RWPE2 (cell line): ENCODE measurements at regions not wholly inside any gene's neighbourhood (a gene's known extent, or its start where the extent isn't known, plus 50 kb on each side); places are given as distances from the start of the nearest gene placed in this dataset.

Experiments used
- ATAC-seq: fragments of 200-7000 bp; cut with Tn5 transposase; 3 replicates; pipeline ENCODE4 v1.9.1; 2021; ENCODE audit warnings: low read depth
- DNase-seq: peaks from one replicate; pipeline ENCODE4 v3.0.0-alpha.2; 2020; ENCODE audit warnings: low spot score
- H3K27ac ChIP-seq: fragments of 450-650 bp; 2 replicates; pipeline ENCODE4 v1.5.1; 2017; ENCODE audit warnings: mild to moderate bottlenecking; ENCODE audit not compliant: poor library complexity, severe bottlenecking
- H3K27me3 ChIP-seq: fragments of 250-450 bp; sonication (Bioruptor Pico); 2 replicates; pipeline ENCODE4 v1.5.1; 2021; ENCODE audit warnings: mild to moderate bottlenecking, moderate library complexity; ENCODE audit not compliant: insufficient read depth, poor library complexity, severe bottlenecking
- H3K36me3 ChIP-seq: fragments of 250-450 bp; sonication (Bioruptor Pico); 2 replicates; pipeline ENCODE4 v1.5.1; 2020; ENCODE audit warnings: low read depth, mild to moderate bottlenecking, moderate library complexity
- H3K4me1 ChIP-seq: fragments of 250-450 bp; sonication (Bioruptor Pico); 2 replicates; pipeline ENCODE4 v1.5.1; 2021; ENCODE audit warnings: mild to moderate bottlenecking, moderate library complexity; ENCODE audit not compliant: insufficient read depth, poor library complexity, severe bottlenecking
- H3K4me3 ChIP-seq: fragments of 250-450 bp; sonication (Bioruptor Pico); 2 replicates; pipeline ENCODE4 v1.5.1; 2021; ENCODE audit warnings: mild to moderate bottlenecking, moderate library complexity; ENCODE audit not compliant: severe bottlenecking
- H3K9me3 ChIP-seq: fragments of 250-450 bp; sonication (Bioruptor Pico); 2 replicates; pipeline ENCODE4 v1.5.1; 2021; ENCODE audit warnings: mild to moderate bottlenecking, moderate library complexity; ENCODE audit not compliant: severe bottlenecking
- TF ChIP-seq, protein P1 (sequence below): fragments of 450-650 bp; IDR thresholded peaks from one replicate; pipeline ENCODE4 v1.5.1; 2017; ENCODE audit warnings: mild to moderate bottlenecking, moderate library complexity; ENCODE audit not compliant: poor library complexity, severe bottlenecking

DNA sequence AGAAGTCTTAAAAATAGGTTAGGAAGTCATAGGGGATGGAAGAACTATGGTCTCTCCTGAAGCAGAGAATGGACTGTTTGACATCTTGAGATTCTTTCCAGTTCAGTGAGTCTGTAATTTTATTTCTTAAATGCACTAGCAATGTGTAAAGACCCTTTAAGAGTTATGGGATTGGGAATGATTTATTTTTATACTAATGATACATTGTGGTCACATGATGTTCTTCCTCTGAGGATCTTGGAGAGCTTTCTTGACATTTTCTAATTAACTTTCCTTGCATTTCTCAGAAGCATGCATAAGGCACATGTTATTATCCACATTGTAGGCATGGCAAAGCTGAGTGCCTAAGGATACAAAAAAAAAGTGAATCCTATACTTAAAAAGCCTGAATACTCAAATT, 507.6 kb upstream of the NRSN1 start:
- no peaks in the 10 kb centered on the region for H3K36me3 ChIP-seq
- ATAC-seq: no peak
- H3K27ac ChIP-seq: no peak overlapping the region
- H3K4me1 ChIP-seq: no peaks in the 10 kb centered on the region
- DNase-seq: no peak
- TF ChIP-seq, protein P1, sequence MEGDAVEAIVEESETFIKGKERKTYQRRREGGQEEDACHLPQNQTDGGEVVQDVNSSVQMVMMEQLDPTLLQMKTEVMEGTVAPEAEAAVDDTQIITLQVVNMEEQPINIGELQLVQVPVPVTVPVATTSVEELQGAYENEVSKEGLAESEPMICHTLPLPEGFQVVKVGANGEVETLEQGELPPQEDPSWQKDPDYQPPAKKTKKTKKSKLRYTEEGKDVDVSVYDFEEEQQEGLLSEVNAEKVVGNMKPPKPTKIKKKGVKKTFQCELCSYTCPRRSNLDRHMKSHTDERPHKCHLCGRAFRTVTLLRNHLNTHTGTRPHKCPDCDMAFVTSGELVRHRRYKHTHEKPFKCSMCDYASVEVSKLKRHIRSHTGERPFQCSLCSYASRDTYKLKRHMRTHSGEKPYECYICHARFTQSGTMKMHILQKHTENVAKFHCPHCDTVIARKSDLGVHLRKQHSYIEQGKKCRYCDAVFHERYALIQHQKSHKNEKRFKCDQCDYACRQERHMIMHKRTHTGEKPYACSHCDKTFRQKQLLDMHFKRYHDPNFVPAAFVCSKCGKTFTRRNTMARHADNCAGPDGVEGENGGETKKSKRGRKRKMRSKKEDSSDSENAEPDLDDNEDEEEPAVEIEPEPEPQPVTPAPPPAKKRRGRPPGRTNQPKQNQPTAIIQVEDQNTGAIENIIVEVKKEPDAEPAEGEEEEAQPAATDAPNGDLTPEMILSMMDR: no peak
- no peaks in the 10 kb centered on the region for H3K27me3 ChIP-seq
- no peaks in the 10 kb centered on the region for H3K9me3 ChIP-seq
- H3K4me3 ChIP-seq: no peak overlapping the region

DNA sequence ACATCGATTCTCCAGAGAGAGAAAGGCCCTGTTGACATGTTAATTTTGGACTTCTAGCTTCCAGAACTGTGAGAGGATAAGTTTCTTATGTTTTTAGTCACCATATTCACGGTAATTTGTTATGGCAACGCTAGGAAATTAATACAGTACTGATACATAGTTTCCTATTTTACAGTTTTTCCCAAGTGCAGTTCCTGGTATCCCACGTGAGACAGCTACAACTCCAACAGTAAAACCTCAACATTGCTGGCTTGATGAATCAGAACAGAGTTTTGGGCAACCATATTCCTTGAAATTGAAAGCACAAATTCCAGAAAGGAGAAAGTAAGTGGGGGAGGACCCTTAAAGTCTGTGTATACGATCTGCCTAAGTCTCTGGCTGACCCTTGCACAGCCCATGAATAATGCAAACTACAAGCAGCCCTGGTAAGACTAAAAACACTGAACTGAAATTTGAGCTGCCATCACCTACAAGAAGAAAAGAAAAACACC, 505.1 kb upstream of the NRSN1 start:
- no peaks in the 10 kb centered on the region for H3K27me3 ChIP-seq
- H3K4me1 ChIP-seq: no peaks in the 10 kb centered on the region
- ATAC-seq (no peak), DNase-seq (no peak)
- no peaks in the 10 kb centered on the region for H3K36me3 ChIP-seq
- H3K27ac ChIP-seq: no peak overlapping the region
- no peaks in the 10 kb centered on the region for H3K9me3 ChIP-seq
- TF ChIP-seq, protein P1: no peak
- no peak overlapping the region for H3K4me3 ChIP-seq

DNA sequence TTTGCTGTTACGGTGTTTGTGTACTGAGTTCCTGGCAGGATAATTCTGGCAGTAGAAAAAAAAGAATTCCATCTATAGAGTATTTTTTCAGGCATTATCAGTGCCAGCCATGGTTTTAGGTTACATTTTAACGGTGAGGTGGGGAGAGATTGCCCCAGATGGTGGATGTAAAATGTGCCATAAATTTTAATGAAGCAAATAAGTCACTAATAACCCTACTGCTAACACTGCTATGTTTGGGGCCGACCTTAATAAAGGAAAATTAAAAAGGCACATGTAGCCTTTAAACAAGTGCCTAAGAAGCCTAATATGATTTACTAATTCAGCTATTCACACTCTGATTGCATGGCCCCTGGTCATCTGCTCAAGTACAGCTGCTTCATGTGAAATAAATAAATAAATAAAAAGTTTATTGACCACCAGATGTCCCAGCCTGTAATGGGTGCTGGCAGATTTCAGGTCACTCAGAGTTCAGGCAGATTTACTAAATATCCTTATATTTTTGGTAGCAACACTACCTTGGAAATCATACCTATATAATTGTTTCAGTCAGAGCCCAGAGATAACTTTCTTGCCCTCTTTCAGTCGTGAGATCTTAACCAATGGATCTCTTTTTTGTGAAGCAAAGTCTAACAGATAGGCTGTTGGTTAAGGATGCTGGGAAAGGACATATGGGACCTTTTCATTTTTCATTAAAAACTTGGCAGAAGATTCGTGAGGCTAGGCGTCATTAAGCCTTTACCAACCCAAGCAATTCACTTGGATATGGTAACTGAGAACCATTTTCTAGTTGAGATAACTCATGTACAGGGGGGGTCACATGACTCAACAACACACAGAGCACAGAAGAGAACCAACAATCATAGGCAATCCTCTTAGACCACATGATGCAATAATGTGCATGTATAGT, 495.0 kb upstream of the NRSN1 start:
- TF ChIP-seq, protein P1: no peak
- no peaks in the 10 kb centered on the region for H3K36me3 ChIP-seq
- ATAC-seq: no peak
- H3K27me3 ChIP-seq: no peaks in the 10 kb centered on the region
- DNase-seq: no peak
- H3K9me3 ChIP-seq: no peaks in the 10 kb centered on the region
- no peaks in the 10 kb centered on the region for H3K4me1 ChIP-seq
- H3K4me3 ChIP-seq: no peak overlapping the region
- H3K27ac ChIP-seq: no peak overlapping the region

DNA sequence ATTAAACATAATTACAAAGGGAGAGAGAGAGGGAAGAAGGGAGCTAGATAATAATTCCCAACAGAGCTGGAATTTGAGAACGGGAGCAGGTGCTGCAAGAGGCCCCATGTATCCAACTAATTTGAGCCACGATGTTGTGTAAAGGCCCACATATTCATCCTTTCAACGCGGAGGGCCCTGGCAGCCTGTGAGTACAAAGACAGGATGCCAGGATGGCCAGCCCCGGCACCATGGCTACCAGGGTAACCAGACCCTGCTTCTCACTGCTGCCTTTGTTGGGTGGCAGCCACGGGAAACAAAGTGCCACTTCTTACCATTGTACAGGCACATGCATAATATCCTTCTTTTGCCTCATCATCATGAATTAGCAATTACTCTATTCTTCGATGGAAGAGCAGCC, 492.0 kb upstream of the NRSN1 start:
- no peak for ATAC-seq
- H3K27me3 ChIP-seq: no peaks in the 10 kb centered on the region
- no peaks in the 10 kb centered on the region for H3K4me1 ChIP-seq
- DNase-seq: no peak
- no peak overlapping the region for H3K27ac ChIP-seq
- no peaks in the 10 kb centered on the region for H3K9me3 ChIP-seq
- H3K4me3 ChIP-seq: no peak overlapping the region
- TF ChIP-seq, protein P1: no peak
- H3K36me3 ChIP-seq: no peaks in the 10 kb centered on the region

DNA sequence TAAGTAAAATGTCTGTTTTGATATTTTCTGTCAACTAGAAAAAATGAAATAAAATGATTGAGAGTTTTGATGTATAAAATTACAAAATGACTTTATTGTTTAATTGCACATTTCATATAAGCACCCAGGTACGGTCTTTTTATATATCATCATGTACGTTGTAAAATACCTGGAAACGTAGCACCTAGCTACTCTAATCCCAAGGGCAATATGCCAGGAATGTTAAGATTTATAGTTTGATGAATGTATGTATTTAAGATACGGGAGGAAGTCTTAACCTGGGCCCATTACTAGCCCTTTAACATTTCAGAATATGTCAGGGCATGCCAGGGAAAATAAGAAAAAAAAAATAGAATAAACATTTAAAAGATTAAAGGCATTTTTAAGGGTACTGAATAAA, 490.9 kb upstream of the NRSN1 start:
- H3K4me1 ChIP-seq: no peaks in the 10 kb centered on the region
- no peaks in the 10 kb centered on the region for H3K27me3 ChIP-seq
- TF ChIP-seq, protein P1: no peak
- DNase-seq: no peak
- no peak overlapping the region for H3K27ac ChIP-seq
- ATAC-seq: no peak
- H3K9me3 ChIP-seq: no peaks in the 10 kb centered on the region
- H3K4me3 ChIP-seq: no peak overlapping the region
- H3K36me3 ChIP-seq: no peaks in the 10 kb centered on the region
